IPS DF 4.7 (cell line): ENCODE measurements at regions not wholly inside any gene's neighbourhood (a gene's known extent, or its start where the extent isn't known, plus 50 kb on each side); places are given as distances from the start of the nearest gene placed in this dataset.

ENCODE experiments used
- DNase-seq: peaks from one replicate; pipeline ENCODE4 v3.0.0-alpha.2; 2013; ENCODE audit warnings: low spot score; ENCODE audit errors: extremely low read depth

GRCh38 chr5:58403822-58404433, 56.0 kb downstream of the PLK2 start:
- no peak for DNase-seq

GRCh38 chr5:58401701-58402100, 58.2 kb downstream of the PLK2 start:
- DNase-seq = no peak

GRCh38 chr5:58400737-58401136, 59.1 kb downstream of the PLK2 start:
- DNase-seq = no peak

GRCh38 chr5:58399951-58400350, 59.9 kb downstream of the PLK2 start:
- DNase-seq = no peak

GRCh38 chr5:58394339-58394738, 65.5 kb downstream of the PLK2 start:
- no peak for DNase-seq

GRCh38 chr5:58393716-58394115, 66.2 kb downstream of the PLK2 start:
- no peak for DNase-seq

- no peak for DNase-seq
Measured at GRCh38 chr5:58392496-58392895, 67.4 kb downstream of the PLK2 start.

GRCh38 chr5:58383448-58383847, 76.4 kb downstream of the PLK2 start:
- no peak for DNase-seq

GRCh38 chr5:58382131-58382534, 77.8 kb downstream of the PLK2 start:
- DNase-seq = no peak

- DNase-seq = no peak
Measured at GRCh38 chr5:58381566-58381965, 78.3 kb downstream of the PLK2 start.

- DNase-seq = no peak
Measured at GRCh38 chr5:58380655-58381054, 79.2 kb downstream of the PLK2 start.

GRCh38 chr5:58378613-58379390, 81.1 kb downstream of the PLK2 start:
- DNase-seq = no peak

GRCh38 chr5:58370606-58371005, 89.3 kb downstream of the PLK2 start:
- no peak for DNase-seq

- DNase-seq = no peak
Measured at GRCh38 chr5:58369513-58370190, 90.2 kb downstream of the PLK2 start.

GRCh38 chr5:58366461-58366860, 93.4 kb downstream of the PLK2 start:
- DNase-seq = no peak

- DNase-seq = no peak
Measured at GRCh38 chr5:58365791-58366190, 94.1 kb downstream of the PLK2 start.

- no peak for DNase-seq
Measured at GRCh38 chr5:58363461-58364249, 96.2 kb downstream of the PLK2 start.

GRCh38 chr5:58362135-58362534, 97.8 kb downstream of the PLK2 start:
- no peak for DNase-seq

GRCh38 chr5:58360794-58361193, 99.1 kb downstream of the PLK2 start:
- no peak for DNase-seq

GRCh38 chr5:58359981-58360380, 99.9 kb downstream of the PLK2 start:
- no peak for DNase-seq

- DNase-seq = no peak
Measured at GRCh38 chr5:58358501-58359178, 101.2 kb downstream of the PLK2 start.
